Pancreas (tissue), 10 donors: ENCODE measurements at regions not wholly inside any gene's neighbourhood (a gene's known extent, or its start where the extent isn't known, plus 50 kb on each side); places are given as distances from the start of the nearest gene placed in this dataset.

ENCODE experiments used
- ATAC-seq, 4 donors: fragments of 200-7000 bp; cut with Tn5 transposase; one replicate each; pipeline versions ENCODE4 v1.8.0 to v1.9.1; 2020; ENCODE audit warnings: mild to moderate bottlenecking in 4 of 4, moderate library complexity in 4 of 4
- DNase-seq, 6 donors: peaks; one replicate each; pipeline ENCODE4 v3.0.0-alpha.2; 2020
- FAIRE-seq: peaks from 2 replicates; lab custom pipeline; 2012; peaks lifted over from hg19 to GRCh38; lab: Jason Lieb, UNC
- H3K27ac ChIP-seq, 4 donors: fragments of 200-600 bp; sonication (generic); 1 replicate in 3 of 4; 2 replicates in 1 of 4; pipeline versions ENCODE4 v1.5.0 to v1.8.0; 2020
- H3K27me3 ChIP-seq, 4 donors: fragments of 200-600 bp; one replicate each; pipeline ENCODE4 v1.8.0; 2021
- H3K36me3 ChIP-seq, 3 donors: fragments of 200-600 bp; sonication (generic) in 1 of 3; one replicate each; pipeline versions ENCODE4 v1.5.0 to v1.8.0; 2020 to 2021
- H3K4me1 ChIP-seq, 3 donors: fragments of 200-600 bp; one replicate each; pipeline ENCODE4 v1.8.0; 2021
- H3K4me3 ChIP-seq, 4 donors: fragments of 200-600 bp; sonication (generic) in 2 of 4; one replicate each; pipeline versions ENCODE4 v1.5.0 to v1.8.0; 2020 to 2021
- H3K9me3 ChIP-seq, 4 donors: fragments of 200-600 bp; one replicate each; pipeline ENCODE4 v1.8.0; 2021
- WGBS, 2 donors: extraction: QIAGEN DNeasy Blood & Tissue Kit; methylation state at CpG; one replicate each; pipeline ENCODE4 v1.1.7; 2013; 5-methylcytosine and 5-hydroxymethylcytosine counted together
- intact Hi-C, 3 donors: fragments of 100-400 bp; cut with DNase I; formaldehyde crosslinking; loops; one replicate each; pipeline versions ENCODE4 v1.11.1 to v1.14.2; 2022
- TF ChIP-seq, protein P1 (sequence below), 4 donors: fragments of 200-600 bp; sonication (generic) in 3 of 4; IDR thresholded peaks; one replicate each; pipeline versions ENCODE4 v1.5.0 to v1.8.0; 2021; ENCODE audit warnings: antibody characterized with exemption in 4 of 4
- donor health status: healthy with polysubstance abuse.
- donor health status: DM: no; HTN: no; CAD: no; lungs with moderate emphysema.
- donor health status: DM: no; HTN: no; CAD: no.
- donor health status: control.
- donor health status: control.
- donor health status: Bipolar disorder and iron deficiency.
- donor health status: DM: yes; HTN: yes; CAD: no.
- donor health status: DM: no; HTN: no; CAD: no.
- donor health status: DM: no; HTN: no; CAD: no.
- donor health status: DM: yes; HTN: yes; CAD: no.

DNA sequence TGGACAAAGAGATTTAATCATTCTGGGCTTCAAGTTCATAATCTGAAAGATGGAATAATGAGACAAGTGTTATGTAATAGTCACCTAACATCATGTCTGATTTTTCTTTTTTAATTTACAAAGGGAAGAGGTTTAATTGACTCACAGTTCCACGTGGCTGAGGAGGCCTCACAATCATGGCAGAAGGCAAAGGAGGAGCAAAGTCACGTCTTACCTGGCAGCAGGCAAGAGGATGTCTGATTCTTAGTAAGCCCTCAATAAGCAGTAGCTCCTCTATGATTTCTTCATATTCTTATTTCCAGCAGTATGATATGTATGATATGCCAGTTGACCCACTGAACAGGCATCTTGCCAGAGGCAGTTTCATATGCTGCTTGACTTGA, 152.7 kb downstream of the S1PR1 start:
- no peaks in the 10 kb centered on the region for H3K36me3 ChIP-seq
- no peak overlapping the region for H3K4me3 ChIP-seq
- H3K4me1 ChIP-seq, result no peaks in the 10 kb centered on the region
- intact Hi-C loops, result no loop called here
- DNase-seq, result no peak
- TF ChIP-seq, protein P1, sequence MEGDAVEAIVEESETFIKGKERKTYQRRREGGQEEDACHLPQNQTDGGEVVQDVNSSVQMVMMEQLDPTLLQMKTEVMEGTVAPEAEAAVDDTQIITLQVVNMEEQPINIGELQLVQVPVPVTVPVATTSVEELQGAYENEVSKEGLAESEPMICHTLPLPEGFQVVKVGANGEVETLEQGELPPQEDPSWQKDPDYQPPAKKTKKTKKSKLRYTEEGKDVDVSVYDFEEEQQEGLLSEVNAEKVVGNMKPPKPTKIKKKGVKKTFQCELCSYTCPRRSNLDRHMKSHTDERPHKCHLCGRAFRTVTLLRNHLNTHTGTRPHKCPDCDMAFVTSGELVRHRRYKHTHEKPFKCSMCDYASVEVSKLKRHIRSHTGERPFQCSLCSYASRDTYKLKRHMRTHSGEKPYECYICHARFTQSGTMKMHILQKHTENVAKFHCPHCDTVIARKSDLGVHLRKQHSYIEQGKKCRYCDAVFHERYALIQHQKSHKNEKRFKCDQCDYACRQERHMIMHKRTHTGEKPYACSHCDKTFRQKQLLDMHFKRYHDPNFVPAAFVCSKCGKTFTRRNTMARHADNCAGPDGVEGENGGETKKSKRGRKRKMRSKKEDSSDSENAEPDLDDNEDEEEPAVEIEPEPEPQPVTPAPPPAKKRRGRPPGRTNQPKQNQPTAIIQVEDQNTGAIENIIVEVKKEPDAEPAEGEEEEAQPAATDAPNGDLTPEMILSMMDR (IDR thresholded peaks at IDR 0.05), result no peak
- FAIRE-seq, result no peak
- no peaks in the 10 kb centered on the region for H3K27me3 ChIP-seq
- ATAC-seq, result no peak
- WGBS, 2 donors, result 17 to 38% methylated on average over 2 of the region's 2 CpGs
- no peak overlapping the region for H3K27ac ChIP-seq
- no peaks in the 10 kb centered on the region for H3K9me3 ChIP-seq

DNA sequence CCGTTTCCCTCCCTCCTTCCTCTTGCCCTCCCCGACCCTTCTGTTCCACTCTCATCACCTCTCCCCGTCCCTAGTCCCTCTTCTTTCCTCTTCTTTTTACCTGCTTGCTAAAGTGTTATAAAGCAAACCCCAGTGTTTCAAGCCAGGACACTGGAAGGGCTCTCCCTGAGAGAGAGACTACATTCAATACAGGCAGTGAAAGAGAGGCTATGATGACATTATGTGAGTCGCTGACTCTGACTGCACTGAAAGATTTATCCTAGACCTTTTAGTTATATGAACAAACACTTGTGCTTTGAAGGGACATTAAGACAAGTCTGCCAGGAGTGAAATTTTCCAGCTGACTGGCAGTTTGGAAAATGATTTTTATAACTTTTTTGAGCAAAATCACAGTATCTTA, 155.7 kb downstream of the S1PR1 start:
- TF ChIP-seq, protein P1 (IDR thresholded peaks at IDR 0.05), result no peak
- ATAC-seq, result no peak
- intact Hi-C loops, result no loop called here
- H3K4me3 ChIP-seq, result no peak overlapping the region
- H3K27me3 ChIP-seq, result no peaks in the 10 kb centered on the region
- H3K27ac ChIP-seq, result no peak overlapping the region
- no peaks in the 10 kb centered on the region for H3K4me1 ChIP-seq
- 53 to 63% methylated on average over 4 of the region's 4 CpGs for WGBS, 2 donors
- no peak for FAIRE-seq
- H3K36me3 ChIP-seq, result no peaks in the 10 kb centered on the region
- H3K9me3 ChIP-seq, result no peaks in the 10 kb centered on the region
- no peak for DNase-seq

DNA sequence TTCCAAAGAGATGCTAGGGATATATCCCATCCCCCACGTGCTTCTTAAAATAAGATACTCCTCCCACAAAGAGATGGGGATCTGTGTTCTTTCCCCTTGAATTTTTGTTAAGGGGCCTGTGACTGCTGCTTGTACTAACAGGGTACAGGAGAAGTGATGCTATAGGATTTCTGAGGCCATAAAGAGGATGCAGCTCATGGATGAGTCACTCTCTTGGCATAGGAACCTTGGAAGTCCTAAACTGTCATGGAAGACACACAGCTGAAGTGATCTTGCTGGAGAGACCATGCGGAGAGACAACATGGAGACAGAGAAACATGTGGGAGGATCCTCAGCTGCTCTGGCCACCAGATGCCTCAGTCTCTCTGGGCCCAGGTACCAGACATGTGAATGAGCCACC, 157.2 kb downstream of the S1PR1 start:
- intact Hi-C loops, result no loop called here
- FAIRE-seq, result no peak
- Histone ChIP-seq H3K9me3 (no peaks in the 10 kb centered on the region), H3K4me1 (no peaks in the 10 kb centered on the region), H3K27me3 (no peaks in the 10 kb centered on the region), H3K36me3 (no peaks in the 10 kb centered on the region), H3K4me3 (no peak overlapping the region), H3K27ac (no peak overlapping the region)
- 50 to 51% methylated on average over 2 of the region's 2 CpGs for WGBS, 2 donors
- ATAC-seq, result no peak
- no peak for DNase-seq
- TF ChIP-seq, protein P1 (IDR thresholded peaks at IDR 0.05), result no peak

DNA sequence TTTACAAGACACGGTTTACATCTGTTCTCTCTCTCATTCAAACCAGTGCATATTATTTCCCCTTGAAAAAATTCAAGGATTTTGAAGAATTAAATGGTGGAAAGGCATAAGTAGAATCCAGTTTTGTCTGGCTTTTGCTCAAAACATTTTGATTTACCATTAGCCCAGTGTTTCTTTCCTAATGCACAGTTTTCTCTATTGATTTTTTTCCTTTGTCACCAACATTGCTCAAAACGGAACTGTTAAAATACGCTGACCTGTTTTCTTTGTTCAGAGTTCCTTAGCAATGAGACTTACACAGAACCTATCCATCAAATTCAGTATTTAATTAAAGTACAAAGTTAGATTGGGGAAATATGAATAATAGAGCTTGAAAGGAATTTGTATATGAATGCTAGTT, 162.4 kb downstream of the S1PR1 start:
- no peaks in the 10 kb centered on the region for H3K9me3 ChIP-seq
- ATAC-seq (no peak), FAIRE-seq (no peak), DNase-seq (no peak)
- no peaks in the 10 kb centered on the region for H3K36me3 ChIP-seq
- WGBS, 2 donors, result 23 to 26% methylated on average over 3 of the region's 3 CpGs
- TF ChIP-seq, protein P1 (IDR thresholded peaks at IDR 0.05), result no peak
- no peaks in the 10 kb centered on the region for H3K27me3 ChIP-seq
- intact Hi-C loops, result no loop called here
- H3K27ac ChIP-seq, result no peak overlapping the region
- H3K4me3 ChIP-seq, result no peak overlapping the region
- no peaks in the 10 kb centered on the region for H3K4me1 ChIP-seq

DNA sequence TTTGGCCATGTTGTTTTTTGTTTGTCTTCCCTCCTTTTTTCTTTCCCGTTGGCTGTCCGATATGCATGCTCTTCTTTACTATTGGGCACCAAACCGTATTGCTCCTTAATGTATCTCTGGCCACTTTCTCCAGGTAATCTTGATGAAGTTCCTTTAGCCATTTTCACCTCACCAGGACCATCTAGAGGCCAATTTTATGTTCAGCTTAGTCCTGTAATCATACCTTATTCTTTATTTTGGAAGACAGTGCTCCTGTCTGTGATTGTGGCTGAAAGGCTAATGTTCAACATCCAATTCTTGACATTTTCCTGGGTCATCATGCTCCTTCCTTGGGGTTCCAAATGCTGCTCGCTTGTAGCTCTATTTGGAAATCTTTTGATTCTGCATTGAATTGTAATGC, 169.5 kb downstream of the S1PR1 start:
- Histone ChIP-seq H3K27ac (no peak overlapping the region), H3K4me3 (no peak overlapping the region), H3K27me3 (no peaks in the 10 kb centered on the region), H3K9me3 (no peaks in the 10 kb centered on the region), H3K4me1 (no peaks in the 10 kb centered on the region), H3K36me3 (no peaks in the 10 kb centered on the region)
- WGBS, 2 donors, result 60 to 81% methylated on average over 4 of the region's 4 CpGs
- TF ChIP-seq, protein P1 (IDR thresholded peaks at IDR 0.05), result no peak
- DNase-seq, result no peak
- ATAC-seq, result no peak
- no peak for FAIRE-seq
- intact Hi-C loops, result no loop called here
